GOT3 (cell line): ENCODE measurements at regions not wholly inside any gene's neighbourhood (a gene's known extent, or its start where the extent isn't known, plus 50 kb on each side); places are given as distances from the start of the nearest gene placed in this dataset.

Experiments
- DNase-seq: peaks from one replicate; lab custom pipeline; 2025; ENCODE audit warnings: mixed read lengths; lab: John Stamatoyannopoulos, UW

DNA sequence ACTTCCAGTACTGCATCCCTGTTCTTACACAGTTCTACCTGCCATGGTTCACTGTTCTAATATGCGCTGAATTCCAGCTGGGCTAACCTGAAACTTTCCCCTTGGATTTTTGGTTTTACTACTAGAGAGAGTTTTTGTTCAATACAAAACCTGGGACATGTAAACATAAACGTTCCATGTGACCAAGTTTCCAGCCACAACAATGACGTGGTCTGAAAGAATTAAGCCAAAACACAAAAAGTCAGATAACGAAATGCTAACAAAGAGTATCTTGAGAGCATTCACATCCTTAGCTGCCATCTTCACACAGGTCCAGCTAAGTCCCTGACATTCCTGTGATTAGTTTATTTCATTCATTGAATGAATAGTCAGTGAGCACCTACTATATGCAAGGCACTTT lies 467.0 kb upstream of the PKDCC start:
- no peak for DNase-seq

DNA sequence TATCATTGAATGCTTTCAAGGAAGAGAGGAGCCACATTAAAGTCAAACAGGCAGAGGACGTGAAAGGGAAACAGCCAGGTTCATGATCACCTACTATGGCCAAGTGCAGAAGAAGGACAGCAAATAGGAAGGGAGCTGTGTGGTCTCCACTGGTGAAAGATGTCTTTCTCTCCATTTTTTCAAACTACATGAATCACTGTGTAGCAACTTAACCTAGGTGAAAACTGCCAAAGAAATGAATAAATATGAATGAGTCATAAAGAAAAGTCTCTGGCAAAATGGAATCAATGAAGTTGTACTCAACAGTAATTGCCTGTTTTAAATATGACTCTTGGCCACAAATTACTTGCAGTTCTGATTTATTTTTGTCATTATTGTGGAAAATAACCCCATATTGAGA lies 452.6 kb upstream of the PKDCC start:
- DNase-seq = no peak

DNA sequence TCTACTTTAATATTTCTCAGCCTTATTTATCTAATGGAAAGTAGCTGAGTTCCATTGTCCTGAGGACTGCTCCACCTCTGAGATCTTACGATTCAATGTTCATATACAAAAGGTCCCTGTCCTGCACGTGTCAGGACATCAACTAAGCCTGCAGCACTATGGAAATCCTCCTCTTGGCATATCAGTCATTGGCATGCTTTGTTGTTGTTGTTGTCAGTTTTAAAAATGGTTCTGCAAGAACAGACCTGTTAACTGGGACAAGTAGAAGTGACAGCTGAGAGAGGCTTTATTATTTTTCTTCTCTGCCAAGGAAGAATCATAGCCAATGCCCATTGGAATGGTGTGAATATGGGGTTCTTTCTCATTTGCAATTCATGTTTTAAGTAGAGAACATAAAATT lies 450.1 kb upstream of the PKDCC start:
- no peak for DNase-seq

- no peak for DNase-seq
Observed at GRCh38 chr2:41598161-41598894, 449.5 kb upstream of the PKDCC start.

GRCh38 chr2:41600460-41600859 lies 447.4 kb upstream of the PKDCC start:
- no peak for DNase-seq

GRCh38 chr2:41602341-41602740 lies 445.5 kb upstream of the PKDCC start:
- DNase-seq = no peak

DNA sequence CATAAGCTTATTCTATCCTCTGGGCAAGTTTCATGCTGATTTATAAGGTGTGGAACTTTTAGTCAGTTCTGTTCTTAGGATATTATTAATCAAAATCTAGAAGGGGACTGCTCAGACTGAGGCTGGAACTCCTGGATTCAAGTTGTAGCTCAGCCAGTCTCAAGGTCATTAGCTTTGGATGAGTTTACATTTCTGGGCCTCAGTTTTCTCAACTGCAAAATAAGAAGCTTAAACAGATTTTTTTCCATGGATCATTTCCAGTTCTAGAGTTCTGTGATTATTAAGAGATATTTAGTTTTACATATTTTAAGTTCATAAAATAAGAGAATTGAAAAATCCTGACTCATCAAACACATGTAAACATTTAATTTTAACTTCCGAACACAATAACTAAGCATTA lies 442.5 kb upstream of the PKDCC start:
- DNase-seq = no peak

GRCh38 chr2:41605914-41606313 lies 441.9 kb upstream of the PKDCC start:
- no peak for DNase-seq

DNA sequence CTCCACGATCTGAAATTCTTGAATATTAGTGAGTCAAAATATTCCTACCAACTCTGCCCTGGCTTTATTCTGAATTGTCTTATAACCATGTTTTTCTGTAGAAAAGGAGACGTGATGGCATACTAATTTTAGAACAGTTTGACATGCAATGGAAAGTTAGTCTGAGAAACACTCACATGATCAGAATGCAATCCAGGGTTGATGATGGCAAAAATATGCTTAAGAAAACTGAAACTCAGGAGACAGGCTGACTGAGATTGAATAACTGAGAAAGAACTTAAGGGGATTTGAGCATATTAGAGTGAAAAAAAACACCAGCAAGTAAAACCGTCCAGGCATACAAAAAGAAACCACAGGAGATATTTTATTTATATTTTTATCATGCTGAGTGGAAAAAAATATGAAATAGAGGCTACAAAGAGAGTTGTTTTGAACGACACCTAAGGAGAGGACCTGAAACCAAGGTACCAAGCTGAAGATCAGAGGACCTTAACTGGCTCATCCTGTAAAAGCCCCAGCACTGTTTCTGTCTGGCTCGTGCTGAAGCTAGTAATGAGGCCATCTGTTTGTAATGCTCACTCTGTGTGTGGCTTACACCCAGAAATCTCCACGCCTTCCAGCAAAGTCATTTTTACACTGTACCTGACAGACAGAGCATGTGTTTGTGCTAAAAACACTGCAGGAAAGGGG lies 437.2 kb upstream of the PKDCC start:
- no peak for DNase-seq

- DNase-seq = no peak
Observed at GRCh38 chr2:41618754-41619153, 429.1 kb upstream of the PKDCC start.

DNA sequence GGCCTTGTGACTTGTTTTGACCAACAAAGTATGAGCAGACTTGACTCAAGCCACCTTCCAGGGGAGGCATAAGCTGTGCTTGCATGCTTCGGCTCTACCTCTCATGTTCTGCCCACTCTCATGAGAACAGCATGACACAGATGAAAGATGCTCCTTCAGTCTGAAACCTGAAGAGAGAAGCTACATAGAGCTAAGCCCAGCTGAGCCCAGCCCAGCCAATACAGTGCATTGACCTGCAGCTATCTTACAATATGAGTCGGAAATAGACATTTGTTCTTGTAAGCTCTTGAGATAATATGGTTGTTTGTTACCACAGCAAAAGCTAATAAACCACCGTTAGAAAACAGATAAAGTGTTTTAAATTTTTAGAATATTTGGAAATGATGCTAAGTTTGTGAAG lies 426.7 kb upstream of the PKDCC start:
- DNase-seq = no peak

DNA sequence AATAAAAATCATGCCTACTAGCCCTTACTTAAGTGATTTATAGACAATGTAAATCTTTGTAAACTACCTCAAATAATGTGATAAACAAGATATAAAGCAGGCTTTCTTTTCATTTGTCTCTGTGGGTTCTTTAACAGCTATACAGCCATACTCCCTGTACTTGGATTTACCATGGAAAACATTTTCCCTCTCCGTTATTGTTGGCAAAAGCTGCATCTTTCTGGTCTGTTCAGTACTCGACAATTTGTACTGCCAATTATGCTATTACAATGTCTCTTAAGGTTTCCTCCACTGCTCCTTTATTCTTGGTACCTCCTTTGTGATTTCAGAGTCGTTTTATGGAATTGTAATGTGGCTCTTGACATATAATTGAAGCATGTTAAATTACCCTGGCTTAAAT lies 426.3 kb upstream of the PKDCC start:
- DNase-seq = no peak

DNA sequence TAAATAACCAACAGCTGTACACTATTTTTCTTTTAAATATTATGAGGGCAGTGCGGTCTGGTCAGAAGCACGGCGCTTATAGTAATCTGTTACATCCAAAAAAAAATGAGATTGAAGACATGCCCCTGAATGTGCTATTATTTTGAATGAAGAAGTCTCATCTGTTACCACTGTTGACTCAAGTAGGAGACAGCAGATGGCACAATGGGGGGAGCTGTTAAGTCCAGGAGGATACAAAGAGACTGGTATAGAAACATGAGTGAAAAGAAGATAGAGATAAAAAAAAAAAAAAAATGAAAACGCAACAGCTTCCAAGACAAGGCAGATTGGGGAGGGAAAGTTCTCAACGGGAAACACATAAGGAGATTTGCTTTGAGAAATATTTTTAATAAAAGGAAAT lies 425.5 kb upstream of the PKDCC start:
- DNase-seq = no peak

DNA sequence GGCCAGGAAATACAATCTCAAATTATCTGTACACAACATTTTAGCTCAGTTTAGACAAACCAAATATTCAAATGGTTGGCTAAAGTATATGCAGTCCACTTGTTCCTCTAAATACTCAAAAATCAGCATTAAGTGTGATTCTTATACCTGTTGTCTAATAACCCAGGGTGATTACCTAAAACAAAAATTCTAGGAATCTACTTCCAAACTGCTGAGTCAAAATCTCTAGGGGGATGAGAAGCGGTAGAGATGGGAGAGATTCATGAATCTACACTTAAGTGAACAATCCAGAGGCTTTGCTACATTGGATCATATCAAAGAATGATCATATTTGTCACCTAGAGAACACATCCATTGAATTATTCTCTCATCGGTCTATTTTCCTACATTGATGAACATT lies 420.9 kb upstream of the PKDCC start:
- DNase-seq = no peak

DNA sequence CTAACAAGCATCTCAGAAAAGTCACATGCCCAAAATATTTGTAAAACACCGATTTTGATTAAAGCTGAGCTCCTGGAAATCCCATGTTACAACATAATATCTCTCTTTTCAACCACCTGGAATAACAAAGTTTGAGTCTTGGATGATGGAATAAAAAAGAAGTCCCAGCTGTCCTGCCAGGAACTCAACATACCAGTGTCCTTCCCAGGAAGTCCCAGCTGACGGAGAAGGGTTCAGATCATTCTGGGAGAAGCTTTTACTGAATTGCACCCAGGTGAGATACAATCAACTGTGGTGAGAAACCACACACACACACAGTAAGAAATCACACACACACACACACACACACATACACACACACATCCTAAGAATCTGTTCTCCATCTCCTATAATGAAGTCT lies 413.1 kb upstream of the PKDCC start:
- DNase-seq = no peak

- DNase-seq = no peak
Observed at GRCh38 chr2:41644936-41645335, 402.9 kb upstream of the PKDCC start.

- no peak for DNase-seq
Observed at GRCh38 chr2:41647468-41648050, 400.3 kb upstream of the PKDCC start.

GRCh38 chr2:41657226-41657625 lies 390.6 kb upstream of the PKDCC start:
- no peak for DNase-seq

DNA sequence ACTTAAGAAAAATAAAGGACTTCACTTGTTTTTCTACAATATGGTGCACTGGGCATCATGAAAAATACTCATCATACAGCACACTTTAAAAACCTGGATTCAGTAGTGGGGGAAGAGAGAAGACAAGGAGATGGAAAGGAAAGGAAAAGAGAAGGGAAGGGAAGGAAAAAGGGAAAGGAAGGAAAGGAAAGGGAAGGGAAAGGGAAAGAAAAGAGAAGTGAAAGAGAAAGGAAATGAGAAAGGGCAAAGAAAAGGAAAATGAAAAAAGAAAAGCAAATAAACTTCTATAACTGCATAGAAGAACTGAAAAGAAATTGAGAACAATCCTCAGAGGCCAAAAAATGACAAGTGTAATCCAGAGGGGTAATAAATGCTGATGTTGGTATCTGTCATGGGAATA lies 388.1 kb upstream of the PKDCC start:
- no peak for DNase-seq

GRCh38 chr2:41662461-41662860 lies 385.4 kb upstream of the PKDCC start:
- no peak for DNase-seq

DNA sequence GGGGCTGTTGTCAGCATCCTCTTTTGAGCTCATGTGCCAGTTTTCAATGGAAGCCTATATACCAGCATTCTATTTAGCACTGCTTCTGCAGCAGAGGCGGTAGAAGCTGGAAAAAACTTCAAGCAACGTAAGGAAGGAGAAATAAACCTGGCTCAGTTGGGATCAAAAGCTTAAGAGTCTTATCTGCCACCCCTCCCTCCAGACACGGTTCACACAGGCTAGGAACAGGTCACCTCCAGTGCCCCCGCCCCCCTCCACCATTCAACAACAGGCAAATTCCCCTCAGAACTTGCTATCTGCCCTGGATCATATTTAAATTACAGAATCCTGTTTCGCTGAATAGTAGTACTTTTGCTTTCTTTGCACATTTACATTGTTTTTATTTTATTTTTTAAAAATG lies 384.8 kb upstream of the PKDCC start:
- DNase-seq = no peak

DNA sequence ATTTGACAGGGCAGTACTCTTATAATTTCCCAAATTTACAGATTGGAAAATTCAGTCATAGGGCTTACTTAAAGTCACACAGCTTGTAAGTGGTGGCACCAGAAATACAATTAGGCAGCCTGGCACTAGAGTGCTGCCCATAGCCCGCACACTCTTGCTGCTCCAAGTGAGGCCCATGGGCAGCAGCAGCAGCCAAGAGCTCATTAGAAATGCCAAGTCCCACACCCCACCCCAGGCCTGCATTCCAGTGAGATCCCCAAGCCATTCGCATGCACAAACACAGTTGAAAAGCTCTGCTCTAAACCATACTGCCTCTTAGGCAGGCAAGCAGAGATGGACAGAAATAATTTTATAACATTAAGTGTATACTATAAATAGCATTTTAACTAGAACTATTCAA lies 379.3 kb upstream of the PKDCC start:
- no peak for DNase-seq

DNA sequence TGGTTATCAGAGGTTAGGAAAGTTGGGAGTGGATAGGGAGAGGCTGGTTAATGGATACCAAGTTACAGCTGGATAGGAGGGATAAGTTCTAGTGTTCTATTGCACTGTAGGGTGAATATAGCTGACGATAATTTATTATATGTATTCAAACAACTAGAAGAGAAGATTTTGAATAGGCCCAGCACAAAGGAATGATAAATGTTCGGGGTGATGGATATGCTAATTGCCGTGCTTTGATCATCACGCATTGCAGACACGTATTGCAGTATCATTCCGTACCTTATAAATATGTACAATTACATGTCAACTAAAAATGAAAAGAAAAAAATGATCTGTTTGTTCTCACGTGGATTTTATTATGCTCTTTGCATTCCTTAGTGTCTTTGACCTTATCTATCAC lies 369.2 kb upstream of the PKDCC start:
- no peak for DNase-seq

DNA sequence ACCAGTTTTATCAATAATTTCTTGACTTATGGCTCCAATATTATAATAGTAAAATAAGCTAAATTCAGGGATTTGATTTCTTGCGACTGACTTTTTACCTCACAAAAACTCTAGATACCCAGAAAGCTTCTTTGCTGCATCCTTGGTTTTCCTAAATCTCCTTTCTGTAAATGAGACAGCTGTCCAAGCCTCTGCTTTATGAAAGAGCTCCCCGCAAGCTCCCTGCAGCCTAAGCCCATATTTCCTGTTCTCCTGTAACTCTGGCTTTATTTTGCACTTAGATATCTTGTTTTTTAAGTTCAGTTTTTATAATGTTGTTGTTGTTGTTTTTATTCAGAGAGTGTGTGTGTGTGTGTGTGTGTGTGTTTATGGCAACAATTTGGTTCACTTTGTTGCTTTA lies 361.7 kb upstream of the PKDCC start:
- DNase-seq = no peak
